HCT116 (cell line): ENCODE measurements at regions not wholly inside any gene's neighbourhood (a gene's known extent, or its start where the extent isn't known, plus 50 kb on each side); places are given as distances from the start of the nearest gene placed in this dataset.

Experiments used
- ATAC-seq: fragments of 200-7000 bp; cut with Tn5 transposase; 2 replicates; pipeline ENCODE4 v1.9.1; 2020; ENCODE audit warnings: mild to moderate bottlenecking, moderate library complexity
- BruUV-seq: library from RNA; stranded (reverse); fragments of 400-500 nt; replicated peaks from 2 replicates; lab custom pipeline; 2021; lab: Mats Ljungman, UMichigan
- CTCF ChIA-PET: fragments of 300-600 bp; sonication (Branson Sonifier 250); formaldehyde crosslinking; loops from one replicate; lab custom pipeline; 2021; ENCODE audit warnings: antibody characterized with exemption; lab: Charles Lee
- POLR2A ChIA-PET: fragments of 300-600, 350-600 bp; sonication (Branson Sonifier 250); formaldehyde crosslinking; loops from one replicate; lab custom pipeline; 2021; ENCODE audit warnings: antibody characterized with exemption; lab: Charles Lee
- RAD21 ChIA-PET, 2 experiments: fragments of 300-600 bp; sonication (Branson Sonifier 250); formaldehyde crosslinking; loops; one replicate each; lab custom pipeline; 2023; ENCODE audit warnings: low total read pairs in 2 of 2; ENCODE audit not compliant: uncharacterized antibody in 2 of 2, unreplicated experiment in 2 of 2, low non-redundant PET in 1 of 2; lab: Charles Lee
- DNase-seq: peaks from one replicate; pipeline ENCODE4 v3.0.0-alpha.2; 2010; ENCODE audit warnings: low read depth, low spot score
- H2AFZ ChIP-seq: fragments of 200-600 bp; shearing (Covaris generic), sonication (generic); 2 replicates; pipeline ENCODE4 v1.6.1; 2017; ENCODE audit warnings: low read depth, mixed run types, mixed read lengths, antibody characterized with exemption, low read length; ENCODE audit not compliant: poor library complexity, severe bottlenecking
- H3K27ac ChIP-seq: 2 replicates; pipeline ENCODE4 v1.5.1; 2012; ENCODE audit warnings: low read depth, low read length
- H3K27me3 ChIP-seq: fragments of 200-600 bp; sonication (generic); 2 replicates; pipeline ENCODE4 v1.6.1; 2016; ENCODE audit warnings: mixed run types, low read length, mixed read lengths; ENCODE audit not compliant: insufficient read depth
- H3K36me3 ChIP-seq, 2 experiments: fragments of 200-500 bp in 1 of 2; fragments of 200-600 bp in 1 of 2; sonication (Bioruptor generic) in 1 of 2; sonication (generic) in 1 of 2; 2 replicates each; pipeline versions ENCODE4 v1.5.1 to v1.6.1; 2014 to 2016; ENCODE audit warnings: low read length in 2 of 2, inconsistent platforms in 1 of 2, mixed read lengths in 1 of 2, mixed run types in 1 of 2; ENCODE audit not compliant: insufficient read depth in 2 of 2, control insufficient read depth in 1 of 2
- H3K4me1 ChIP-seq, 2 experiments: fragments of 200-600 bp in 1 of 2; sonication (generic) in 1 of 2; 2 replicates each; pipeline versions ENCODE4 v1.5.1 to v1.6.1; 2012 to 2017; ENCODE audit warnings: low read length in 2 of 2, inconsistent platforms in 1 of 2, mild to moderate bottlenecking in 1 of 2, mixed read lengths in 1 of 2, mixed run types in 1 of 2, moderate library complexity in 1 of 2; ENCODE audit not compliant: insufficient read depth in 2 of 2, control insufficient read depth in 1 of 2
- H3K4me2 ChIP-seq: fragments of 200-600 bp; sonication (generic); 2 replicates; pipeline ENCODE4 v1.6.1; 2017; ENCODE audit warnings: mixed run types, low read length, mixed read lengths
- H3K4me3 ChIP-seq, 2 experiments: fragments of 200-600 bp in 1 of 2; sonication (generic) in 1 of 2; replicated peaks in 1 of 2; 2 replicates each; pipeline ENCODE4 v1.5.1; 2011 to 2016; ENCODE audit warnings: low read length in 2 of 2, control low read depth in 1 of 2, low read depth in 1 of 2, mild to moderate bottlenecking in 1 of 2, mixed read lengths in 1 of 2, mixed run types in 1 of 2
- H3K79me2 ChIP-seq: fragments of 200-600 bp; sonication (generic); 2 replicates; pipeline ENCODE4 v1.6.1; 2017; ENCODE audit warnings: mild to moderate bottlenecking, mixed run types, low read length, moderate library complexity, mixed read lengths; ENCODE audit not compliant: insufficient read depth
- H3K9ac ChIP-seq: fragments of 200-600 bp; sonication (generic); 2 replicates; pipeline ENCODE4 v1.6.1; 2016; ENCODE audit warnings: low read length, mixed read lengths
- H3K9me2 ChIP-seq: fragments of 200-600 bp; sonication (generic), shearing (Covaris generic); 2 replicates; pipeline ENCODE4 v1.6.1; 2017; ENCODE audit warnings: mixed run types, mild to moderate bottlenecking, moderate library complexity; ENCODE audit not compliant: insufficient read depth
- H3K9me3 ChIP-seq, 2 experiments: fragments of 200-500 bp in 1 of 2; fragments of 200-600 bp in 1 of 2; sonication (Bioruptor generic) in 1 of 2; sonication (generic) in 1 of 2; 2 replicates each; pipeline ENCODE4 v1.6.1; 2014 to 2017; ENCODE audit warnings: low read length in 2 of 2, mixed read lengths in 2 of 2, inconsistent platforms in 1 of 2, low read depth in 1 of 2, mild to moderate bottlenecking in 1 of 2, mixed run types in 1 of 2, moderate library complexity in 1 of 2; ENCODE audit not compliant: control insufficient read depth in 1 of 2, insufficient read depth in 1 of 2
- H4K20me1 ChIP-seq: fragments of 200-600 bp; sonication (generic), shearing (Covaris generic); 2 replicates; pipeline ENCODE4 v1.6.1; 2017; ENCODE audit warnings: mixed run types, mild to moderate bottlenecking, moderate library complexity; ENCODE audit not compliant: insufficient read depth
- ATF3 ChIP-seq: IDR thresholded peaks from 2 replicates; pipeline ENCODE4 v1.6.1; 2012
- CBX3 ChIP-seq: IDR thresholded peaks from 2 replicates; pipeline ENCODE4 v1.6.1; 2012; ENCODE audit warnings: low read depth
- CEBPB ChIP-seq: IDR thresholded peaks from 2 replicates; pipeline ENCODE4 v1.6.1; 2012; ENCODE audit warnings: low read depth
- EGR1 ChIP-seq: IDR thresholded peaks from 2 replicates; pipeline ENCODE4 v1.6.1; 2012; ENCODE audit warnings: low read depth
- EZH2 ChIP-seq: fragments of 200-600 bp; sonication (generic); IDR thresholded peaks from 2 replicates; pipeline ENCODE4 v1.6.1; 2017; ENCODE audit warnings: antibody characterized with exemption, mixed run types
- EZH2phosphoT487 ChIP-seq: fragments of 200-600 bp; IDR thresholded peaks from 2 replicates; pipeline ENCODE4 v1.6.1; 2018; ENCODE audit warnings: antibody characterized with exemption, borderline replicate concordance
- FOSL1 ChIP-seq: IDR thresholded peaks from 2 replicates; pipeline ENCODE4 v1.6.1; 2012; ENCODE audit warnings: low read depth
- JUND ChIP-seq: IDR thresholded peaks from 2 replicates; pipeline ENCODE4 v1.6.1; 2012
- POLR2A ChIP-seq: IDR thresholded peaks from 2 replicates; pipeline ENCODE4 v1.7.0; 2011; ENCODE audit warnings: borderline replicate concordance; ENCODE audit not compliant: insufficient read depth, insufficient read length; ENCODE audit errors: extremely low read depth
- RAD21 ChIP-seq: IDR thresholded peaks from 2 replicates; pipeline ENCODE4 v1.6.1; 2012; ENCODE audit warnings: low read depth, mild to moderate bottlenecking
- SIN3A ChIP-seq: IDR thresholded peaks from 2 replicates; pipeline ENCODE4 v1.6.1; 2012; ENCODE audit warnings: low read depth
- SP1 ChIP-seq: IDR thresholded peaks from 2 replicates; pipeline ENCODE4 v1.6.1; 2012; ENCODE audit warnings: low read depth
- SRF ChIP-seq: IDR thresholded peaks from 2 replicates; pipeline ENCODE4 v1.6.1; 2012; ENCODE audit warnings: low read depth
- TCF7L2 ChIP-seq: IDR thresholded peaks from 2 replicates; pipeline ENCODE4 v1.7.0; 2011; ENCODE audit warnings: borderline replicate concordance, inconsistent platforms; ENCODE audit not compliant: insufficient read depth, insufficient read length; ENCODE audit errors: extremely low read depth
- intact Hi-C: fragments of 100-400 bp; cut with micrococcal nuclease; formaldehyde crosslinking; loops from 2 replicates; pipeline ENCODE4 v1.10.0; 2022
- TF ChIP-seq, protein P1 (sequence below): IDR thresholded peaks from 2 replicates; pipeline ENCODE4 v1.6.1; 2012
- TF ChIP-seq, protein P2 (sequence below), 3 experiments: fragments of 200-600 bp in 1 of 3; sonication (generic) in 1 of 3; IDR thresholded peaks in 2 of 3; conservative IDR thresholded peaks in 1 of 3; 2 replicates each; pipeline ENCODE4 v1.5.1; 2012 to 2017; ENCODE audit warnings: low read depth in 2 of 3, low read length in 2 of 3, antibody characterized with exemption in 1 of 3, borderline replicate concordance in 1 of 3, control low read depth in 1 of 3, mild to moderate bottlenecking in 1 of 3, mixed read lengths in 1 of 3, mixed run types in 1 of 3, moderate library complexity in 1 of 3; ENCODE audit not compliant: insufficient read depth in 1 of 3
- TF ChIP-seq, protein P3 (sequence below): IDR thresholded peaks from 2 replicates; pipeline ENCODE4 v1.6.1; 2012; ENCODE audit warnings: low read depth

- H3K27me3 ChIP-seq: no peaks in the 10 kb centered on the region
- intact Hi-C loops: no loop called here
- POLR2A ChIA-PET: no interaction called here
- no peaks in the 10 kb centered on the region for H3K9me3 ChIP-seq
- DNase-seq: no peak
- no peaks in the 10 kb centered on the region for H3K36me3 ChIP-seq
- BruUV-seq: no TSS peak
- H2AFZ ChIP-seq: no peak overlapping the region
- H3K27ac ChIP-seq: no peak overlapping the region
- RAD21 ChIA-PET: no interaction called here
- H3K9me2 ChIP-seq: no peaks in the 10 kb centered on the region
- peaks cover 0 to 4% of the 10 kb centered on the region in 2 experiments; a peak in 1 of 4 replicates for H3K4me1 ChIP-seq
- no peak for ATAC-seq
- no peak overlapping the region for H3K4me3 ChIP-seq
- no peak overlapping the region for H3K9ac ChIP-seq
- CTCF ChIA-PET: no interaction called here
- no peak overlapping the region for H3K4me2 ChIP-seq
- no peaks in the 10 kb centered on the region for H4K20me1 ChIP-seq
- no peaks in the 10 kb centered on the region for H3K79me2 ChIP-seq
- TF ChIP-seq SP1 (no peak), CBX3 (no peak), EZH2 (no peak), SRF (no peak), POLR2A (no peak), TCF7L2 (no peak), JUND (no peak), EZH2phosphoT487 (no peak), CEBPB (no peak), EGR1 (no peak), RAD21 (no peak), FOSL1 (no peak), SIN3A (no peak), ATF3 (no peak)
- TF ChIP-seq, protein P1, sequence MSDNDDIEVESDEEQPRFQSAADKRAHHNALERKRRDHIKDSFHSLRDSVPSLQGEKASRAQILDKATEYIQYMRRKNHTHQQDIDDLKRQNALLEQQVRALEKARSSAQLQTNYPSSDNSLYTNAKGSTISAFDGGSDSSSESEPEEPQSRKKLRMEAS: no peak
- TF ChIP-seq, protein P2, sequence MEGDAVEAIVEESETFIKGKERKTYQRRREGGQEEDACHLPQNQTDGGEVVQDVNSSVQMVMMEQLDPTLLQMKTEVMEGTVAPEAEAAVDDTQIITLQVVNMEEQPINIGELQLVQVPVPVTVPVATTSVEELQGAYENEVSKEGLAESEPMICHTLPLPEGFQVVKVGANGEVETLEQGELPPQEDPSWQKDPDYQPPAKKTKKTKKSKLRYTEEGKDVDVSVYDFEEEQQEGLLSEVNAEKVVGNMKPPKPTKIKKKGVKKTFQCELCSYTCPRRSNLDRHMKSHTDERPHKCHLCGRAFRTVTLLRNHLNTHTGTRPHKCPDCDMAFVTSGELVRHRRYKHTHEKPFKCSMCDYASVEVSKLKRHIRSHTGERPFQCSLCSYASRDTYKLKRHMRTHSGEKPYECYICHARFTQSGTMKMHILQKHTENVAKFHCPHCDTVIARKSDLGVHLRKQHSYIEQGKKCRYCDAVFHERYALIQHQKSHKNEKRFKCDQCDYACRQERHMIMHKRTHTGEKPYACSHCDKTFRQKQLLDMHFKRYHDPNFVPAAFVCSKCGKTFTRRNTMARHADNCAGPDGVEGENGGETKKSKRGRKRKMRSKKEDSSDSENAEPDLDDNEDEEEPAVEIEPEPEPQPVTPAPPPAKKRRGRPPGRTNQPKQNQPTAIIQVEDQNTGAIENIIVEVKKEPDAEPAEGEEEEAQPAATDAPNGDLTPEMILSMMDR (IDR thresholded peaks at IDR 0.05 in 2 of 3, conservative IDR thresholded peaks at IDR 0.05 in 1 of 3; ENCODE audit: borderline replicate concordance in 1 of 3, insufficient read depth in 1 of 3, low read depth in 2 of 3, low read length in 2 of 3): no peak
- TF ChIP-seq, protein P3, sequence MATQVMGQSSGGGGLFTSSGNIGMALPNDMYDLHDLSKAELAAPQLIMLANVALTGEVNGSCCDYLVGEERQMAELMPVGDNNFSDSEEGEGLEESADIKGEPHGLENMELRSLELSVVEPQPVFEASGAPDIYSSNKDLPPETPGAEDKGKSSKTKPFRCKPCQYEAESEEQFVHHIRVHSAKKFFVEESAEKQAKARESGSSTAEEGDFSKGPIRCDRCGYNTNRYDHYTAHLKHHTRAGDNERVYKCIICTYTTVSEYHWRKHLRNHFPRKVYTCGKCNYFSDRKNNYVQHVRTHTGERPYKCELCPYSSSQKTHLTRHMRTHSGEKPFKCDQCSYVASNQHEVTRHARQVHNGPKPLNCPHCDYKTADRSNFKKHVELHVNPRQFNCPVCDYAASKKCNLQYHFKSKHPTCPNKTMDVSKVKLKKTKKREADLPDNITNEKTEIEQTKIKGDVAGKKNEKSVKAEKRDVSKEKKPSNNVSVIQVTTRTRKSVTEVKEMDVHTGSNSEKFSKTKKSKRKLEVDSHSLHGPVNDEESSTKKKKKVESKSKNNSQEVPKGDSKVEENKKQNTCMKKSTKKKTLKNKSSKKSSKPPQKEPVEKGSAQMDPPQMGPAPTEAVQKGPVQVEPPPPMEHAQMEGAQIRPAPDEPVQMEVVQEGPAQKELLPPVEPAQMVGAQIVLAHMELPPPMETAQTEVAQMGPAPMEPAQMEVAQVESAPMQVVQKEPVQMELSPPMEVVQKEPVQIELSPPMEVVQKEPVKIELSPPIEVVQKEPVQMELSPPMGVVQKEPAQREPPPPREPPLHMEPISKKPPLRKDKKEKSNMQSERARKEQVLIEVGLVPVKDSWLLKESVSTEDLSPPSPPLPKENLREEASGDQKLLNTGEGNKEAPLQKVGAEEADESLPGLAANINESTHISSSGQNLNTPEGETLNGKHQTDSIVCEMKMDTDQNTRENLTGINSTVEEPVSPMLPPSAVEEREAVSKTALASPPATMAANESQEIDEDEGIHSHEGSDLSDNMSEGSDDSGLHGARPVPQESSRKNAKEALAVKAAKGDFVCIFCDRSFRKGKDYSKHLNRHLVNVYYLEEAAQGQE: no peak
Observed at GRCh38 chr2:57701391-57701791, 345.2 kb upstream of the VRK2 start.
